ENCODE measurements at regions not wholly inside any gene's neighbourhood (a gene's known extent, or its start where the extent isn't known, plus 50 kb on each side); places are given as distances from the start of the nearest gene placed in this dataset.

- no peak for TF ChIP-seq CTCF (IDR thresholded peaks at IDR 0.05; ENCODE audit: unreplicated experiment)
- Mint-ChIP-seq H3K27ac (ENCODE audit: unreplicated experiment) (no peak overlapping the region), H3K36me3 (ENCODE audit: low read depth, unreplicated experiment) (peaks cover 12% of the 10 kb centered on the region), H3K4me1 (ENCODE audit: unreplicated experiment) (no peaks in the 10 kb centered on the region), H3K27me3 (ENCODE audit: unreplicated experiment) (peaks cover 5% of the 10 kb centered on the region), H3K9me3 (ENCODE audit: unreplicated experiment) (peaks cover 10% of the 10 kb centered on the region), H3K4me3 (ENCODE audit: unreplicated experiment) (no peak overlapping the region)
- no peak for DNase-seq (ENCODE audit: low spot score)
Observed at GRCh38 chr12:43015090-43015737, 425.7 kb upstream of the PRICKLE1 start.

GRCh38 chr12:43011383-43011926 lies 421.9 kb upstream of the PRICKLE1 start:
- Mint-ChIP-seq H3K4me3 (ENCODE audit: unreplicated experiment) (no peak overlapping the region), H3K9me3 (ENCODE audit: unreplicated experiment) (peaks cover 9% of the 10 kb centered on the region), H3K4me1 (ENCODE audit: unreplicated experiment) (no peaks in the 10 kb centered on the region), H3K27me3 (ENCODE audit: unreplicated experiment) (peaks cover 4% of the 10 kb centered on the region), H3K36me3 (ENCODE audit: low read depth, unreplicated experiment) (peaks cover 11% of the 10 kb centered on the region), H3K27ac (ENCODE audit: unreplicated experiment) (no peak overlapping the region)
- no peak for DNase-seq (ENCODE audit: low spot score)
- no peak for TF ChIP-seq CTCF (IDR thresholded peaks at IDR 0.05; ENCODE audit: unreplicated experiment)

GRCh38 chr12:43009846-43010240 lies 420.3 kb upstream of the PRICKLE1 start:
- no peak for TF ChIP-seq CTCF (IDR thresholded peaks at IDR 0.05; ENCODE audit: unreplicated experiment)
- peaks cover 3% of the 10 kb centered on the region for H3K27me3 Mint-ChIP-seq (ENCODE audit: unreplicated experiment)
- H3K27ac Mint-ChIP-seq (ENCODE audit: unreplicated experiment), result no peak overlapping the region

GRCh38 chr12:43008953-43009845 lies 419.7 kb upstream of the PRICKLE1 start:
- Mint-ChIP-seq H3K27me3 (ENCODE audit: unreplicated experiment) (peaks cover 3% of the 10 kb centered on the region), H3K9me3 (ENCODE audit: unreplicated experiment) (no peaks in the 10 kb centered on the region)

More at GRCh38 chr12:43009846-43010240, 420.3 kb upstream of the PRICKLE1 start:
- H3K36me3 Mint-ChIP-seq (ENCODE audit: low read depth, unreplicated experiment), result peaks cover 1% of the 10 kb centered on the region
- DNase-seq (ENCODE audit: low spot score), result no peak
- H3K4me3 Mint-ChIP-seq (ENCODE audit: unreplicated experiment), result no peak overlapping the region
- peaks cover 6% of the 10 kb centered on the region for H3K4me1 Mint-ChIP-seq (ENCODE audit: unreplicated experiment)
- H3K9me3 Mint-ChIP-seq (ENCODE audit: unreplicated experiment), result peaks cover under 1% of the 10 kb centered on the region

More at GRCh38 chr12:43008953-43009845, 419.7 kb upstream of the PRICKLE1 start:
- H3K4me1 Mint-ChIP-seq (ENCODE audit: unreplicated experiment), result peaks cover 8% of the 10 kb centered on the region
- H3K36me3 Mint-ChIP-seq (ENCODE audit: low read depth, unreplicated experiment), result no peaks in the 10 kb centered on the region
- no peak overlapping the region for H3K4me3 Mint-ChIP-seq (ENCODE audit: unreplicated experiment)
- DNase-seq (ENCODE audit: low spot score), result no peak
- no peak overlapping the region for H3K27ac Mint-ChIP-seq (ENCODE audit: unreplicated experiment)
- no peak for TF ChIP-seq CTCF (IDR thresholded peaks at IDR 0.05; ENCODE audit: unreplicated experiment)

Data from endothelial cell (in vitro differentiated cells).